Iris pigment epithelial cell (primary cell): ENCODE measurements at regions not wholly inside any gene's neighbourhood (a gene's known extent, or its start where the extent isn't known, plus 50 kb on each side); places are given as distances from the start of the nearest gene placed in this dataset.

Experiments
- DNase-seq: peaks from one replicate; pipeline ENCODE4 v3.0.0-alpha.2; 2011; ENCODE audit warnings: low read depth

DNA sequence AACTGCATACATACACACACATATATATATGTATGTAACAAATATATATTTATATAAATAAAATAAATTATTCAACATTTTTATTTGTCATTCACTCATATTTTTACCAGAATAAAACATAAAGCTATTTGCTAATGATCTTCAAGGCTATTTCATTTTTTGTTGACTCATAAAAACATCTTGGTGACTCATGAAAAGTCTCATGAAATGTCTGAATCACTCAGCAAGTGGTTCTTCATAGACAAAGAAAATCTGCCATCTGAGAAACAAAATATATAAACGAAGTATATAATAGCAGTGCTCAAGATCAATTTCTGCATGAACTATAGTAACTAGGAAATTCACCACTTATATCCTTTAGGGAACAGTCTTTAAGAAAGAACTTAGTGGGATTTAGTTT, 764.8 kb upstream of the FAT3 start:
- DNase-seq: no peak

DNA sequence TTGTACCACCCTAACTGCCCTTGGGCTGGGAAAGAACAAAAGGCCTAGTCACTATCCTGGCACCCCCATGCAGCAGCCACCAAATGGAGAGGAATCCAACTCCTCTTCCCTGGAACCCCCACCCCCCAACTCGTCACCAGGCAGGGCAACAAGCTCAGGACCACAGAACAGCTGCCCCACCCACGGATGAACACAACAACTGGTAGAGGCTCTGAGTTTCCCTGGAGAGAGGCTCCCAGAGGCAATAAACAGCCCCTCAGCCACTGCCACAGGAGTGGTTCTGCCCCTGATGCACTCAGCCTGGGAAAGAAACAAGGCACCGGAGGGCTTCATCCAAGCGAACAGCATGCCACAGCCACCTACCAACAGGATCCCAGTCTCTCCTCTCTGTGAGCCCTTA, 778.4 kb upstream of the FAT3 start:
- DNase-seq: no peak

DNA sequence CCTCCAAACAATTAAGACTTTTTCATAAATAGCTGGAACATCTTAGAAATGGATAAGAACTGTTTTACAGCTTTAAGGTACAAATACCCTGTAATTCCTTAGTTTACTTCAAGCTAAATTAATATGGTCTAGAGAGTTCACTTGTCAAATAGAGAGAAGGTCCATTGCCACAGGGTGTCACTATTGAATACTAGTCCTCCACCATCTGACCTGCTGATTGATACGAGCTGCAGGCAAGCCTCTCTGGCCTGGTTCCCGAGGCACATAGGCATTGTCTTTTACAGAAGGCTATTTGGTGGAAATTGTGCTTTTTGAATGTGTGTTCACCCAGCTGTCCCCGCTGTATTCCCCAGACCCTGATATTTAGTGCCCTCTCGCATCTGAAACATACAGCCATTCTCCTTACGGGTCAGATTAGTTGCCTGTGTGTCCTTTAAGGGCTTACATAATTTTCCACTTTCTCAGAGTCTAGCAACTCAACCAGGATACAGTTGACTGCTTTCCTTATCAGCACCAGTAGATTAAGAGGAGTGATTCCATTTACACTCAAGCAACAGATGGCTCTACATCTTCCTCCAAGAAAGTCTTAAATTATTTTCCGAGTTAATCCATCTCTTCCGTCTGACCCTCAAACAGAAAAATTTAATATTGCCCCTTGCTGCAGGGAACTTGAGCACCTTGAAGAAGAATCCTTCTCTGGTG, 788.8 kb upstream of the FAT3 start:
- DNase-seq: no peak

DNA sequence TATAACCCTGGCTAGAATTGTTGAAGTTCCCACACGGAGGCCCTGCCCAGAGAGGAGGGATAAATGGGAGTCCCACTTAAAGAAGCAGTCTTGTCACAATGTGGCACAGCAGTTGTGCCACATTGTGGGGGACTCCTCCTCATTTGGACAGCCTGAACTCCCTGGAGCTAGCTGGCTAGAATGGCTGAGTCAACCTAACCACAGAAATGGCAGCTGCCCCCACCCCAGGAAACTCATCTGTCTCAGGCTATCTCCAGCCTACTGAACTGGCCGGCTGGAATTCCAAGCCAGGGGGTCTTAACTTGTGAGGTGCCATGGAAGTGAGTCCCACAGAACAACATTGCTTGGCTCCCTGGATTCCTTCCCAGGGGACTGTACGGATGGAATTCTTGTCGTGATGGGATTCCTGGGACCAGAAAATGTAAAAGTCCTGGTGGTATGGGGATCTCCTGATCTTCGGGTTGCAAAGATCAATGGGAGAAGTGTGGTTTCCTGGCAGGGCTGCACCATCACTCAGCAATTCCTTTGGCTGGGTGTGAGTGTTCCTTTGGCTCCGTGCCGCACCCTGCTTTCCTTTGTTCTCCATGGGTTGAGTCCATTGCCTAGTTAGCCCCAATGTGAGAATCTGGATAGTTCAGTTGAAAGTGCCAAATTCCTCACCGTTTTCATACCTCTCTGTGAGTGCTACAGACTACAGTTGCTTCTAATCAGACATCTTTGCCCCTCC, 791.2 kb upstream of the FAT3 start:
- DNase-seq: no peak

DNA sequence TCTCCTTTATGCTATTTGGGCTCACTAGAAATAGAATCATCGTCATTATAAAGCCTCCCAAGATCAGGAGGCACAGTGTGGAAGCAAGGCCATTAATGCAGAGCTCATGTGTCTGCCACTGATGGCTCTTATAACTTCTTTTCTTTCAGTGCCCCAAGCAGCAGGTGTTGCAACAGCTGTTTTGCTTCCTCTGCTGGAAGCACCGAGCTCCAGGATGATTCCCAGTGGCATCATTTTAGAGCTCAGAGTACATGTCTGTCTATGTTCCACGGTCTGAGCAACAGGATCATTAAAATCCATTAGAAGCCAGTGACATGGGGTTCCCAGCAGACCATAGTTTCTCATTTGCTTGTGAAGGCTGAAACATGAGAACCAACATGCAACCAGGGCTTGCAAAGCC, 803.0 kb upstream of the FAT3 start:
- DNase-seq: no peak

DNA sequence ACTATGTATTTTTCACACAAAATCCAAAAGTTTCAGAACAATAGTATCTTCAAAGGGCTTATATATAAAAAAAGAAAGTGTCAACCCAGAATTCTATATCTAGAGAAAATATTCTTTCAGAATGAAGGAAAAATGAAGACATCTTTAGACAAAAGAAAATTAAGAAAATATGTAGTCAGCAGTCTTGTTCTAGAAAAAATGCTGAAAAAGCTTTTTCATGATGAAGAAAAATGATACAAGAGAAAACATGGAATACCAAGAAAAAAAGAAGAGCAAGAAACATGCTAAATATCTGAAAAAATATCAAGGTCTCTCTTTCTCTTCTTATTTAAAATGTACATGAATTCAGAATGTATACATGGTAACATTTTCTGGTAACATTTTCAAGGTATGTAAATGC, 816.8 kb upstream of the FAT3 start:
- DNase-seq: no peak

DNA sequence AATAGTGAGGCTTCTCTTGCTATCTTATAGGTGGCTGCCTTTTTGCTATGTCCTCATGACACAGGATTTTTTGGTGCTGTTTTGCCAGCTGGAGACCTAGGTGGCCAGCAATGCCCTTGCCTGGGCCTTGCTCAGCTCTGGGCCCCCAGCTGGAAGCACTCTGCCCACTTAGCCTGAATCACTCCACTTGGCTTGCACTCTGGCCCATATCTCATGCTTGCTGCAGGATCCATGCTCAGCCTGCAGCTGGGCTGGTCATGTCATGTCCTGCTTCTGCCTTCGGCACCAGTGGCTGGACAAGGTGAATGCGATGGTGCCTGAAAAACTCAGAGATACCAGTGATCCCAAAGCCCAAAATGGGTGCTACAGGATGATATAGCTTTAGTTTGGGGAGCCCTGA, 818.6 kb upstream of the FAT3 start:
- no peak for DNase-seq

DNA sequence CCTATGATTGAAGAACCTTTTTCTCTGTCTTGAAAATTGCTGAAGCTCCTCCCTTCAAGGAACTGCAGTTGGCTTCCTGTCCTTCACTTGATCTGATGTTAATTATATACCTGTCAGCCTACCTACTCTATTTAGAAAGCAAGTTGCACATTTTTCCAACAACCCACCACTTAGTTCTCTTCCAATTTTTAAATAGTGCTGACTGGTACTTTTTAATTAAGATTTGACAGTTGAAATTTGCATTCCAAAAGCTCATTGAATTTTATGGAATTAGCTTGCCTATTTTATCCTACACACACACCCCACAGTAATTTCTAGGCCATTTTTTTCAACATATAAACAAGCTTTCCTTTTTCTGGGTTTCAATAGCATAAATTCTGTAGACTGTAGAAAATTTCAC, 820.3 kb upstream of the FAT3 start:
- DNase-seq: no peak

DNA sequence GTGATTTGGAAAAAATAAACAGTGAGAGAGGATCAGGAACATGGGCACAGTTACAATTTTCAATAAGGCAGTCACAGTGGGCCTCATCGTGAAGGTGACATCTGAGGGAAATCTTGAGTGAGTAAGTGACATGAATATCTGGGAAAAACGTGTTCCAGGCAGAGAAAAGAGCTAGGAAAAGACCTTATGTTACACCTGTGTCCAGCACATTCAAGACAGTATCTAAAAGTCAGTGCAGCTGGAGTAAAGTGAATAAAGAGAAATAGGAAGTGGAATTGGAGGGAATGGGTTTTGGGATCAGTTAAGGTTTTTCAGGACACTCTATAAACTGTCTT, 827.5 kb upstream of the FAT3 start:
- no peak for DNase-seq

DNA sequence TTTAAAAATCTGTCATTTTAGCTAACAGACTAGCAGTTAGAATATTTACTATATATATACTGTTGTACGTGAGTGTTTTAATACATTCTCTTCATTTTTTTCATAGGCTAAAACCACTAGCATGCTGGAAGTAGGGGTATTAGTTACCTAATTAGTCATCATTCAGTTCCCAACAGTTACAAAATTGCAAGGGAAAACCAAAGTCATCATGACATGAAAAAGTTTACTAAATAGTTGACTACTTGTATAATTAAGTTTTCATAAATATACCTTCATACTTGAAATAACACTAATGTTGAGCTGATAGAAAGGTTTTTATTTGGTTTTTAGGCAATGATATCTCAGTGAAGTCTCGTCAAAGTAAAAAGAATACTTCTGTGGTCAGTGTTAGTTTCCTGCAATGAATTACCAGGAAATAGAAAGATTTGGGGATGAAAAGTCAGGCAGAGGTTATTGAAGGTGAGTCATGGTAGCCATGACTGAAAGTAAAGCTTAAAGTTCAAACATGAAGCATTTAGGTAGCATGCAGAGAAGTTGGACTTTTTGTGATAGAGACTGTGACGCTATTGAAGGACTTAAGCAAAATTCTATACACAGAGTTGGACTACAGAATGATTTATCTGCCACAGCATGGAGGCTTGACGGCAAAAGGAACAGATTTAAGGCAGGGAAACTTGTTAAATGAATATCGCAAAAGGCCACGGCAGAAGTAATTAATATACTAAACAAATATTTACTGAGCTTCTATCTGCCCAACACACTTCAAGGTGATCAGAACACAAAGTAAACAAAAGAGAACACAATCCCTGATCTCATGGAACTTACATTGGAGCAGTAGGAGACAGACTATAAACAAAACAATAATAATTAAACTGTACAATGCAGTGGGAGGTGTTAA, 828.1 kb upstream of the FAT3 start:
- peak; percentile 12 for DNase-seq

DNA sequence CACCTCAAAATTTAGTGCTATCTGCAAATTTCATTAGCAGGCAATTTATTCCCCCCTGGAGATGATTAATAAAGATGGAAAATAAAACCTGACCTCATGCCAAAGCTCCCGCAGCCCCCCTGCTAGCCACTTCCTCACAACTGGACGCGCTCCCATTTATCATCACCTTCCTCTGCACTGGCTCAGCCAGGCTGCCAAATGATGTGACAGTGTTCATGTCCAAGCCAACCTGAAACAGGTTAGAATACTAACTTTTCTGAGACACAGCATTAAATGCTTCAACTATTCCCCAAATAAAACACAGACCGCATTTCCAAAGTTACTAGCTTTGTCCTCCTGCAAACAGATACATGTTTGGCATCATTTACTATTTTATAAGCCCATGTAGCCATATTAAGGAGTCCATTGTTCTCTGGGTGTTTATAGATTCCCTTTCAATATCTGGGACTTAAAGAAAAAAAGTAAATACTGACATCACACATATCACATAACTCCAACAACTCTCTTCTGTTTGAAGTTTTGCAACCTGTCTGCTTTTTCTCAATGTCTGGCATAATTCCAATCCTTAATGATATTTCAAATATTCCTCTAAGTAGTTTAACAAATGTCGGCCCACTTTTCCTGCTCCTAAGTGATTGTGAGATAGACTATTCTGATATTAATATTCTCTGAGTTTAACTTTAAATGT, 829.7 kb upstream of the FAT3 start:
- DNase-seq: no peak

DNA sequence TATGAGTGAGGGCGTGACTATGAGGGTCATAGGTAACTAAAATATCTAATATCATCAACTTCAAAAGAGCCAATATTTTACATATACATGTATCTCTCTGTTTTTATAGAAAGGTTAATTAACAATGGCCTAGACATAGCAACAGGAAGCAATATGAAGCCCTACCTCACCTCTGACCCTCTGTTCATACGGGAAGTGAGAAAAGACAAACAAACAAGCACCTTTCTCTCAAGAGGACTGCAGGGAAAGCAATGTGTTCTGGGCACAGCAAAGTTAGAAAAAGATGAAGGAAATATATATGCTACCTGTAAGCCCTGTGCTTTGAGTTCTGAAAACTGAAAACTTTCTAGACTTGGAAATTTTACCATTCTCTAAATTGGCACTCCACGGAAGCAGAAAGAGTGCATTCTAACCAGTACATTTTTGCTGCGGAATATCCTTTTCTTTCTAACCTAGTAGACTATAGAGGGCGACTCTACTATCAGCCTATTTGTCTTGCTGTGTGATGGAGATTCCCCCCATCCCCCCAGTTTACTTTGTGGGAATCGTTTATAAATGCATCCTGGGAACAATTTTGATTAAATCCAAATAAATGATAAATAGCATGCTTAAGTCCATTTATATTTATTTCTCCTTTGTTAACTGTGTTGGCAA, 830.4 kb upstream of the FAT3 start:
- no peak for DNase-seq

DNA sequence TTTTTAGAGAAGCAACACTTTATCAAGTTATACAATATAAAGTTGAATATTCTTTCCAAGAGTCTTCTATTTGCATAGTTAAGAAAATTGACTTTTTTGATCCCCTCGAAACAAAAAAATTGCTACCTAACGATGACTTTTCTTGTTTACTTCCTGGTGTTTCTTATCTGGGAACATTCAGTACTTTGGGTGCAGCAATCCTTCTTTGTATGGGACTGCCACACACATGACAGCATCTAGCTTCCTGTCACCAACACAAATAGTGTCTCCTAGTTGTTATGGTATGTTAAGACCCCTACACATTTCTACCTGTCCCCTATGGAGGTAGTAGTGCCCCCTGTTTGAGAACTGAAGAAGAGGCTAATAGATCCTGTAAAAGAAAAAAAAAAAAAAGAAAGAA, 841.7 kb upstream of the FAT3 start:
- no peak for DNase-seq

DNA sequence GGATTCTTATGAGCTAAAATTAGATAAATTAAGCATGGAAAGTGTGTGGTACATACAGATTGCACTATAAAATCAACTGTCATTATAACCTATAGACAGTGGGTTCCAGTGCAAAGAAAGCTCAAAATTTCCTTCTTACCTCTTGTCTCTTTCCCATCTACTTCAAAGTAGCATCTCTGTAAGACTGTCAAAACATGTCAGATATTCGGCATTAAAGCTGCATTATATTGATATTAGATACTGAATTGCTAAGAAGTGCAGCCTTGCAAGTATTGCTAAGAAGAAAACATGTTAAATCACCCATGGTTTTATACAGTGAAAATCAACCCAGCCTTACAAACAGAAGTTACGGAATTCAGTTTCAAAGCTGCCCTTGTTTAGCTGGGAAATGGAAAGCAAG, 849.8 kb upstream of the FAT3 start:
- DNase-seq: no peak

DNA sequence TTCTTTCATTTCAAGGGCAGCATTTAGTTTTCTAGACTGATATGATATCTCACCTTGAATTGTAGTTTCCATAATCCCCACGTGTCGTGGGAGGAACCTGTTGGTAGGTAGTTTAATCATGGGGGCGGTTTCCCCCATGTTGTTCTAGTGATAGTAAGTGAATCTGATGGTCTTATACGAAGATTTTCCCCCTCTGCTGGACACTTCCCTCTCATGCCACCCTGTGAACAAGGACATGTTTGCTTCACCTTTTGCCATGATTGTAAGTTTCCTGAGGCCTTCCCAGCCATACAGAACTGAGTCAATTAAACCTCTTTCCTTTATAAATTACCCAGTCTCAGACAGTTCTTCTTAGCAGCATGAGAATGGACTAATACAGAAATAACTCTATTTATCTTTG, 851.1 kb upstream of the FAT3 start:
- no peak for DNase-seq

DNA sequence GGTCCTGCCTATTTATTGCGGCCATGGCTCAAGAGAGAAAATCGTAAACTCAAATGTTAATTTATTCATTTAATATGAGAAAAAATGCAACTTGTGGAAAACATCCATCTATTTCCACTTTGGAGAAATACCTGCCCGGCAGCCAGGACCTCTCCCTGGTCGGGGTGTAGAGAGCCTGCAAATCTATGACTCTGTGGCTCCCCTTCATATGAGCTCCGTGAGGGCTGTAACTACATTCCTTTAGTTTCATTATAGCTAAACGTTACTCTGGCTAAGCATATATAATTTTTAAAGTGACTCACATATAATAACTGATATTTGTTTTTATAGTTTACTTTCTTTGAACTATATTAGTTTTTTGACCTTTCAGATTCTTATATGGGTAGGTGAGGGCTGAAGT, 857.8 kb upstream of the FAT3 start:
- DNase-seq: no peak

DNA sequence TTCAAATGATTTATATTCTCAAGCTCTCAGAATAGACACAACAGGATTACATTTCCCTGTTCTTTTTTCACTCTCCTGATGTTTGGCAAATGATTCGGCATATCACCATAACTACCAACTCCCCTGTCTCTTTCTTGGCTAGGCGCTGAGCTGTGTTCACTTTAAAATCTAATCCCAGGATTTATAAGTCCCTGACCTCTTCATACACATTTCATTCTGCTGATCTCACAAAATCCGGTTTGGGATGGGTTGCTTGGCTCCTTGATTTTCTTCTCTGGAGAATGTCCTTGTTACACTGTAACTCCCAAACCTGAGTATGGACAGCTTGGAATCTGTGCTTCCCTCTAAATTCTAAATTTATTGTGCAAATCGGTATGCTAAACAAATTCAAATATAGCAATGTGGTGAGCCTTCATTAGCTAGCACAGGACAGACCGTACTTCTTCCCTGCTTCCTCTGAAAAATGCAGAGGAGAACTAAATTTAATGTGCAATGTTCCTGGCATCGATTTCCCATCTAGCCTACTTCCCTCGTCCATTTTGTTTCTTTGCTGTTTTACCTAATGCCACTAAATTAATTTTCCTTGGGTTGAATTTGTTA, 858.5 kb upstream of the FAT3 start:
- no peak for DNase-seq

DNA sequence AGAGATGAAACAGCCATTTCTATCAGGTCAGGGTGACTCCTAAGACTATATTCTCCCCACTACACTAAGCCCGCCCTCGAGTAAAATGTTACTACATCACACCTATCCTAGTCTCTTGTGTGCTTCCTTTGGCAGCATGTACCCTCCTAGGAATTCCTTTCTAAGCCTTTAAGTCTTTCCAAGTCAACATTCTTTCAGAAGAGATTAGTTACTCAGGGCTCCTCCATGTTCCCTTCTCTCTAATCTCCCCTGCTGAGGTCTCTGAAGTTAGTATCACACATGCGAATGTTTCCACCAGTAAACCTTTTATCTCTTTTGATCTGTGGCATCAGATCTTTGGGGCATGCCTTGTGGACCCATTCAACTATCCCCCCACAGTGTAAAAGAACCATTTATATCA, 873.7 kb upstream of the FAT3 start:
- DNase-seq: no peak

DNA sequence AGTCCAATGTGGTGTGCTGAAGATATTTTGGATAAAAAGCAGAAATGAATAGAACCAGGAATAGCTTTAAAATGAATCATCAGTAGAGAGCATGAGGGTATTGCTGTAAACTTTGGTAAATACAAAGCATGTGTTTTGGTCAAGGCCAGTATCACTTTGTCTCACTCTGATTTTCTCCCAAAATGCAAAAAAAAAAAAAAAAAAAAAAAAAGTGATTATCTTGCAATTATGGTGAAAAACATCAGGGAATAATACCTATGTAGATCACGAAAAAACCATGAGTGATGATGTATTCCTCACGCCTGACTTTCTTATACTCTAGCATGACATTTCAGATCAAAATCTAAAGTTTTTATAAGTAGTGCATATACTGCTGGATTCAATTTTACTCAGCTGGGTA, 897.9 kb upstream of the FAT3 start:
- DNase-seq: no peak

DNA sequence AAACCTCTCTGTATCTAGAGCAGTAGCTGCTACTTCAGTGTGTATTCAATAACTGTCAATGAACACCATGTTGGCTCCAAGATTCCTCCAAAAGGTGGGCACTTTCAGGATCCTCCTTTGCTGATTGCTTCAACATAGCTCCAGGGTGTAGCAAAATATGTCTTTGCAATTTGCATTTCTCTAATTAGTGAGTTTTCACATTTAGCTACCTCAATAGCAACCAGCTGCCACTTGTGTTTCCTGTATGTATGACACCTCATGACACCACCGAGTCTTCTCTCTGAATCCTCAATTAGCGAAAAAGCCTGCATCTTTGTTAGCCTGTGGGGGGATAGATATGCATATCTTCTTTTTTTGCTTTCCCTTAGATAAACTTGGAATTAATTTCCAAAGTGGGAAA, 898.3 kb upstream of the FAT3 start:
- DNase-seq: no peak

DNA sequence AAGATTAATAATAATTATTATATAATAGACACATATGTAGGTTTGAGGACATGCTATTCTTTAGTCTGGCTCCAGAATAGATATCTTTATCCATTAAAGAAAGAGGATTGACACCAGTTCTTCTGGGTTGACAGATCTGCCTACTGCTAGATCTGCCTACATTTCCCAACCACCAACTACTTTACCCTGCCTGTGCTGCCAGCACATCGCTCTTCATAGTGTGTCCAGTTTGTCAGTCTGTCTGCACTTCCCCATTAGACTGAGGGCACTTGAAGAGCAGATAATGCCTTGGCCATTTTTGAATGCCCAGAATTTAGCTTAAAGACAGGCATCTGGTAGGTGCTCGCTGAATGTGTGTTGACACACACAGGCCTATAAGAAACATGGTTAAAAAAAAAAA, 910.1 kb upstream of the FAT3 start:
- DNase-seq: no peak

DNA sequence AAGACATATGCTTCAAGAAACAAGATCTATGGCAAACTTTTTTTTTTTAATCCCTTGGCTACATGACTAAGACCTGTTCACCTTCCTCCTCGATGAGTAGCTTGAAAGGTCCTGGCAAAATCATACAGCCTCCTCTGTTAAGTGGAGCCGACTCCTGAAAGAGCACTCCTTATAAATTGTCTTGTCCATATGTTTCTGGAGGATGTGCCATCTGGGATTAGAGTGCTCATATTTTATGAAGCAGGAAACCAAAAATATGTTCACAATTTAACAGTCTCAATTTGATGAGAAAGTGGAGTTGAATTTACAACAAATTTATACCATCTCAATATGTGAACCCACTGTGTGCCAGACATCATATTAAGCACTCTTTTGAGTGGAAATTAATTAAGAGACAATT, 912.1 kb upstream of the FAT3 start:
- no peak for DNase-seq
